MCF 10A (cell line): ENCODE measurements at regions not wholly inside any gene's neighbourhood (a gene's known extent, or its start where the extent isn't known, plus 50 kb on each side); places are given as distances from the start of the nearest gene placed in this dataset.

Experiments used
- BruUV-seq: library from RNA; stranded (reverse); fragments of 400-500 nt; replicated peaks from 2 replicates; lab custom pipeline; 2021; lab: Mats Ljungman, UMichigan
- CTCF ChIA-PET: fragments of 300-600 bp; sonication (Branson Sonifier 250); formaldehyde crosslinking; extraction: SDS; loops from one replicate; lab custom pipeline; 2021; ENCODE audit warnings: antibody characterized with exemption, inconsistent platforms; lab: Yijun Ruan, JAX
- POLR2A ChIA-PET: fragments of 300-600, 350-650 bp; sonication (Branson Sonifier 250); formaldehyde crosslinking; extraction: SDS; loops from one replicate; lab custom pipeline; 2020; ENCODE audit warnings: antibody characterized with exemption, inconsistent platforms; lab: Yijun Ruan, JAX
- DNase-seq: peaks from one replicate; pipeline ENCODE4 v3.0.0-alpha.2; 2018; ENCODE audit not compliant: unreplicated experiment
- H3K27ac Mint-ChIP-seq: one replicate; pipeline ENCODE4 v1.8.0; 2022; ENCODE audit warnings: mild to moderate bottlenecking, low read depth, mixed read lengths; ENCODE audit not compliant: unreplicated experiment
- H3K27me3 Mint-ChIP-seq: one replicate; pipeline ENCODE4 v1.8.0; 2022; ENCODE audit warnings: mixed read lengths; ENCODE audit not compliant: insufficient read depth, unreplicated experiment
- H3K36me3 Mint-ChIP-seq: one replicate; pipeline ENCODE4 v1.8.0; 2022; ENCODE audit warnings: mild to moderate bottlenecking, moderate library complexity, mixed read lengths; ENCODE audit not compliant: insufficient read depth, unreplicated experiment
- H3K4me1 Mint-ChIP-seq: one replicate; pipeline ENCODE4 v1.8.0; 2022; ENCODE audit warnings: mixed read lengths; ENCODE audit not compliant: insufficient read depth, unreplicated experiment
- H3K4me3 Mint-ChIP-seq: one replicate; pipeline ENCODE4 v1.8.0; 2022; ENCODE audit warnings: mild to moderate bottlenecking, moderate library complexity, mixed read lengths; ENCODE audit not compliant: unreplicated experiment
- H3K9me3 Mint-ChIP-seq: one replicate; pipeline ENCODE4 v1.8.0; 2022; ENCODE audit warnings: mixed read lengths; ENCODE audit not compliant: unreplicated experiment
- intact Hi-C: fragments of 100-400 bp; cut with micrococcal nuclease; formaldehyde crosslinking; loops from 2 replicates; pipeline ENCODE4 v1.14.1; 2022
- TF ChIP-seq, protein P1 (sequence below): fragments of 200-600 bp; IDR thresholded peaks from one replicate; pipeline ENCODE4 v1.8.0; 2022; ENCODE audit warnings: antibody characterized with exemption, mild to moderate bottlenecking; ENCODE audit not compliant: unreplicated experiment

DNA sequence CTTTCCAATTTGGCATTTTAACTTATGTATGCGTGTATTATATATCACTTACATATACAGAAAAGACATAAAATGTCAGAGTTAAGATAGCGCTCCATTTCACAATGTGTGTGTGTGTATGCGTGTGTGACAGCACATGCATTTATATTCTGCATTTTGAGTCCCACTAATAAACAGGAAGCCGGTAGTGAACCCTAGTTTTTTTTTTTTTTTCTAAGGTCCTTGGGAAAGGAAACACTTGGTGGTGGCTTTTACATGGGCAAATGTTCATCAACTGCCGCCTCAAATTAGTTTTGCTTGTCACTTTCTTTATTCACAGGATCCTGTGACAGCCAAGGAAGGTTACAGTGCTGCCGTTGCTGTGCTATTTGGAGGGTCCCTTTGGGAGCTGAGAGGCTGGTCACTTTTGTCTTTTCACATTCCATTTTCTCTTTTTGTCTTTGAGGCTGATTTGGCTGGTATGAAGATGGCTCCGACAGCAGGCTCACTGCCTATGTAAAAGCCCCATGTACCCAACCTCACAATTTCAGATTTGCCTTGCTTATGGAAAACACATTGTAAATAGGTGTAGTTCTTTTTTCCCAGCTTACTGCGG, 298.9 kb downstream of the CSNK1G3 start:
- POLR2A ChIA-PET, result interaction anchor here (0.8 kb wide), 1 partner anchor 65 kb away, joined by 3 read pairs; no protein-coding TSS in a partner anchor
- intact Hi-C loops, result no loop called here
- H3K4me3 Mint-ChIP-seq, result no peak overlapping the region

DNA sequence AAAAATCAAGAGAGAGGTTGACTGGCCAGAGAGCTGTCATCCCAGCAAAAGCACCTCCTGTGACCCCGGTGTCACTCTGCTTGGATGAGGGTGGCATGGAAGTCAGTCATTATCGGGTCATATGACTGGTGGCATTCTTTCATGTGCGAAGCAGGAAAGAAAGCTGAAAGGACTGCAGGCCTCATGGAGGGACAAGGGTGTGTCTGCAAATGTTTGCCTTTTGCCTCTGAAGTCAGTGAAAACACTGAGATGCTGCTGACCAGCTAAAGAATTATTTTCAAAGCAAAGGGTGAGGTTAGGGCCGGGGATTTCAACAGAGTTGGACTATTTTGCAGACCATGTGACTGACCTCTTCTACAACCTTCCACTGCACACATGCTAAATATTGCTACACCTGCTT, 298.3 kb downstream of the CSNK1G3 start:
- no peak overlapping the region for H3K4me3 Mint-ChIP-seq
- ChIA-PET POLR2A (interaction anchor here (0.8 kb wide), 1 partner anchor 64 kb away, joined by 3 read pairs; no protein-coding TSS in a partner anchor), CTCF (no interaction called here)
- DNase-seq, result no peak
- intact Hi-C loops, result no loop called here
- no TSS peak for BruUV-seq
- TF ChIP-seq, protein P1, sequence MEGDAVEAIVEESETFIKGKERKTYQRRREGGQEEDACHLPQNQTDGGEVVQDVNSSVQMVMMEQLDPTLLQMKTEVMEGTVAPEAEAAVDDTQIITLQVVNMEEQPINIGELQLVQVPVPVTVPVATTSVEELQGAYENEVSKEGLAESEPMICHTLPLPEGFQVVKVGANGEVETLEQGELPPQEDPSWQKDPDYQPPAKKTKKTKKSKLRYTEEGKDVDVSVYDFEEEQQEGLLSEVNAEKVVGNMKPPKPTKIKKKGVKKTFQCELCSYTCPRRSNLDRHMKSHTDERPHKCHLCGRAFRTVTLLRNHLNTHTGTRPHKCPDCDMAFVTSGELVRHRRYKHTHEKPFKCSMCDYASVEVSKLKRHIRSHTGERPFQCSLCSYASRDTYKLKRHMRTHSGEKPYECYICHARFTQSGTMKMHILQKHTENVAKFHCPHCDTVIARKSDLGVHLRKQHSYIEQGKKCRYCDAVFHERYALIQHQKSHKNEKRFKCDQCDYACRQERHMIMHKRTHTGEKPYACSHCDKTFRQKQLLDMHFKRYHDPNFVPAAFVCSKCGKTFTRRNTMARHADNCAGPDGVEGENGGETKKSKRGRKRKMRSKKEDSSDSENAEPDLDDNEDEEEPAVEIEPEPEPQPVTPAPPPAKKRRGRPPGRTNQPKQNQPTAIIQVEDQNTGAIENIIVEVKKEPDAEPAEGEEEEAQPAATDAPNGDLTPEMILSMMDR, result no peak
- no peaks in the 10 kb centered on the region for H3K9me3 Mint-ChIP-seq
- H3K27me3 Mint-ChIP-seq, result no peaks in the 10 kb centered on the region
- H3K27ac Mint-ChIP-seq, result no peak overlapping the region
- H3K4me1 Mint-ChIP-seq, result no peaks in the 10 kb centered on the region
- no peaks in the 10 kb centered on the region for H3K36me3 Mint-ChIP-seq

More for the DNA sequence above, 298.9 kb downstream of the CSNK1G3 start:
- no peaks in the 10 kb centered on the region for H3K4me1 Mint-ChIP-seq
- BruUV-seq, result no TSS peak
- DNase-seq, result no peak
- H3K36me3 Mint-ChIP-seq, result no peaks in the 10 kb centered on the region
- no peaks in the 10 kb centered on the region for H3K9me3 Mint-ChIP-seq
- CTCF ChIA-PET, result no interaction called here
- TF ChIP-seq, protein P1, result no peak
- H3K27me3 Mint-ChIP-seq, result no peaks in the 10 kb centered on the region
- H3K27ac Mint-ChIP-seq, result no peak overlapping the region

DNA sequence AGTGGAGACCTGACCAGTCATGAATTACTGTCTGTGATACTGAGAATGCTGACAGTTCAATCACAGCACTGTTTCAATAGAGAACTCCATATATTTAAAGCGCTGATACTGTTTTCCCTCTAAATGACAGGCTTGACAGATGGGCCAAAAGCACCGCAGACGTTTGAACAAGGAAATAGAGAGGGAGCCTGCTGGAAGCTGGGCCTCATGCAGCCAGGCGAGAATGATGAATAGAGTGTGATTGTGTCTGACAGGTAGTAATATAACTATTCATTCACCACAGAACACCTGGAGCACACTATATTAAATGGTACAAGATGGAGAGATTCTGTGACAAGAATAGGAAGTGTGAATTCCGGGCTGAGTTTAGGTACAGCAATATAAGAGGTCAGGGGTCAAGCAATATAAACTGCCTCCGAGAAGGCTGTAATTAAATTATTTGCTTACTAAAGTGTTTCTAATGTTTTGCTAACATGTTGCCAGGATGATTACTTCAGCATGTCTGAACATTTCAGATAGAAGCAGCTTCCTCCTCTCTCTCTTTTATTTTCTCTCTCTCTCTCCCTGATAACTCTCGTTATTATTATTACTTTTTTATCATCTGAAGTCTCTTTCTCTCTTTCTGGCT, 297.7 kb downstream of the CSNK1G3 start:
- ChIA-PET POLR2A (interaction anchor here (0.8 kb wide), 1 partner anchor 63 kb away, joined by 3 read pairs; no protein-coding TSS in a partner anchor), CTCF (no interaction called here)
- BruUV-seq, result no TSS peak
- Mint-ChIP-seq H3K27me3 (no peaks in the 10 kb centered on the region), H3K27ac (no peak overlapping the region), H3K4me3 (no peak overlapping the region), H3K4me1 (no peaks in the 10 kb centered on the region), H3K9me3 (no peaks in the 10 kb centered on the region), H3K36me3 (no peaks in the 10 kb centered on the region)
- TF ChIP-seq, protein P1, result no peak
- no peak for DNase-seq
- intact Hi-C loops, result no loop called here

DNA sequence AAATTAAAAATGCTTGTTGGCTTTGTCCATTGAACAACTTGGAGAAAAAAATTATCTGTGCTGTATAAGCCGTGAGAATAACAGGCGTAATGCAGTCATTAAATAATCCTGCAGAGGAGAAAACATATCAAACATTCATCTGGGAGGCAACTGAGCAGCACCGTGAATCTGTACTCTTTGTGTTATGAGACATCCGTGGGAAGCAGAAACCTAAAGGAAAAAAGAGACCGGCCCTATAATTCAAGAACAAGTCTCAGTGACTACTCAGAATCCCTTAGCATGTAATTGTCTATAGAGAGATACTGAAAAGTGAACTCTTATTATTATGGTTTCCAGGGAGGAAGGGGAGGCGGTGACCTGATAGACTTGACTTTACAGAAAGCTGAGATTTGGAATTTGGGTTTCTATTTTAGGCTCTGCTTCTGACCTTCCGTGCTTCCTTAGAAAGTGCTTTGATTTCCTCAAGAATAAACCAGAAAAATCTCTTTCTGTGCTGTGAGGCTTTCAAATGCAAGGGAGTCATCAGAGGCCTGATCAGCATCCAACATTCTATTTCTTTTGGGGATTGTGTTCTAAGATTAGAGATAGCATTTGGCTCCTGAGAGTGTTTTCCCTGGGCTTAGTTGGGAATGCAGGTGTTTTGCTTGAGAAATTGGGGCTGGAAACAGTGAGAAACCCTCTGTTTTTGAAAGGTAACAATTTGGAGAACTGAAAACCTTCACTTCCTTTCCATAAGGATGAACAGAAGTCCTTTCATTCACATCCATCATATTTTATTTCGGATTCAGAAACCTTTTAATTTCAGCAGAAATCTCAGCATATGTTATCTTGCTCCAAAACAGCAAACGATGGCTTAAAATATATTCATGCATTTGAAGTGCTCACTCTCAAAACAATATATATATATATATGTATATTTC, 296.7 kb downstream of the CSNK1G3 start:
- no peak overlapping the region for H3K4me3 Mint-ChIP-seq
- H3K27me3 Mint-ChIP-seq, result no peaks in the 10 kb centered on the region
- H3K27ac Mint-ChIP-seq, result no peak overlapping the region
- TF ChIP-seq, protein P1, result no peak
- no peak for DNase-seq
- intact Hi-C loops, result no loop called here
- H3K36me3 Mint-ChIP-seq, result no peaks in the 10 kb centered on the region
- no peaks in the 10 kb centered on the region for H3K4me1 Mint-ChIP-seq
- ChIA-PET CTCF (no interaction called here), POLR2A (no interaction called here)
- BruUV-seq, result no TSS peak
- H3K9me3 Mint-ChIP-seq, result no peaks in the 10 kb centered on the region
